HCT116 (cell line): ENCODE measurements at regions not wholly inside any gene's neighbourhood (a gene's known extent, or its start where the extent isn't known, plus 50 kb on each side); places are given as distances from the start of the nearest gene placed in this dataset.

Experiments
- ATAC-seq: fragments of 200-7000 bp; cut with Tn5 transposase; 2 replicates; pipeline ENCODE4 v1.9.1; 2020; ENCODE audit warnings: mild to moderate bottlenecking, moderate library complexity
- BruUV-seq: library from RNA; stranded (reverse); fragments of 400-500 nt; replicated peaks from 2 replicates; lab custom pipeline; 2021; lab: Mats Ljungman, UMichigan
- CTCF ChIA-PET: fragments of 300-600 bp; sonication (Branson Sonifier 250); formaldehyde crosslinking; loops from one replicate; lab custom pipeline; 2021; ENCODE audit warnings: antibody characterized with exemption; lab: Charles Lee
- POLR2A ChIA-PET: fragments of 300-600, 350-600 bp; sonication (Branson Sonifier 250); formaldehyde crosslinking; loops from one replicate; lab custom pipeline; 2021; ENCODE audit warnings: antibody characterized with exemption; lab: Charles Lee
- RAD21 ChIA-PET, 2 experiments: fragments of 300-600 bp; sonication (Branson Sonifier 250); formaldehyde crosslinking; loops; one replicate each; lab custom pipeline; 2023; ENCODE audit warnings: low total read pairs in 2 of 2; ENCODE audit not compliant: uncharacterized antibody in 2 of 2, unreplicated experiment in 2 of 2, low non-redundant PET in 1 of 2; lab: Charles Lee
- DNase-seq: peaks from one replicate; pipeline ENCODE4 v3.0.0-alpha.2; 2010; ENCODE audit warnings: low read depth, low spot score
- H2AFZ ChIP-seq: fragments of 200-600 bp; shearing (Covaris generic), sonication (generic); 2 replicates; pipeline ENCODE4 v1.6.1; 2017; ENCODE audit warnings: low read depth, mixed run types, mixed read lengths, antibody characterized with exemption, low read length; ENCODE audit not compliant: poor library complexity, severe bottlenecking
- H3K27ac ChIP-seq: 2 replicates; pipeline ENCODE4 v1.5.1; 2012; ENCODE audit warnings: low read depth, low read length
- H3K27me3 ChIP-seq: fragments of 200-600 bp; sonication (generic); 2 replicates; pipeline ENCODE4 v1.6.1; 2016; ENCODE audit warnings: mixed run types, low read length, mixed read lengths; ENCODE audit not compliant: insufficient read depth
- H3K36me3 ChIP-seq, 2 experiments: fragments of 200-500 bp in 1 of 2; fragments of 200-600 bp in 1 of 2; sonication (Bioruptor generic) in 1 of 2; sonication (generic) in 1 of 2; 2 replicates each; pipeline versions ENCODE4 v1.5.1 to v1.6.1; 2014 to 2016; ENCODE audit warnings: low read length in 2 of 2, inconsistent platforms in 1 of 2, mixed read lengths in 1 of 2, mixed run types in 1 of 2; ENCODE audit not compliant: insufficient read depth in 2 of 2, control insufficient read depth in 1 of 2
- H3K4me1 ChIP-seq, 2 experiments: fragments of 200-600 bp in 1 of 2; sonication (generic) in 1 of 2; 2 replicates each; pipeline versions ENCODE4 v1.5.1 to v1.6.1; 2012 to 2017; ENCODE audit warnings: low read length in 2 of 2, inconsistent platforms in 1 of 2, mild to moderate bottlenecking in 1 of 2, mixed read lengths in 1 of 2, mixed run types in 1 of 2, moderate library complexity in 1 of 2; ENCODE audit not compliant: insufficient read depth in 2 of 2, control insufficient read depth in 1 of 2
- H3K4me2 ChIP-seq: fragments of 200-600 bp; sonication (generic); 2 replicates; pipeline ENCODE4 v1.6.1; 2017; ENCODE audit warnings: mixed run types, low read length, mixed read lengths
- H3K4me3 ChIP-seq, 2 experiments: fragments of 200-600 bp in 1 of 2; sonication (generic) in 1 of 2; replicated peaks in 1 of 2; 2 replicates each; pipeline ENCODE4 v1.5.1; 2011 to 2016; ENCODE audit warnings: low read length in 2 of 2, control low read depth in 1 of 2, low read depth in 1 of 2, mild to moderate bottlenecking in 1 of 2, mixed read lengths in 1 of 2, mixed run types in 1 of 2
- H3K79me2 ChIP-seq: fragments of 200-600 bp; sonication (generic); 2 replicates; pipeline ENCODE4 v1.6.1; 2017; ENCODE audit warnings: mild to moderate bottlenecking, mixed run types, low read length, moderate library complexity, mixed read lengths; ENCODE audit not compliant: insufficient read depth
- H3K9ac ChIP-seq: fragments of 200-600 bp; sonication (generic); 2 replicates; pipeline ENCODE4 v1.6.1; 2016; ENCODE audit warnings: low read length, mixed read lengths
- H3K9me2 ChIP-seq: fragments of 200-600 bp; sonication (generic), shearing (Covaris generic); 2 replicates; pipeline ENCODE4 v1.6.1; 2017; ENCODE audit warnings: mixed run types, mild to moderate bottlenecking, moderate library complexity; ENCODE audit not compliant: insufficient read depth
- H3K9me3 ChIP-seq, 2 experiments: fragments of 200-500 bp in 1 of 2; fragments of 200-600 bp in 1 of 2; sonication (Bioruptor generic) in 1 of 2; sonication (generic) in 1 of 2; 2 replicates each; pipeline ENCODE4 v1.6.1; 2014 to 2017; ENCODE audit warnings: low read length in 2 of 2, mixed read lengths in 2 of 2, inconsistent platforms in 1 of 2, low read depth in 1 of 2, mild to moderate bottlenecking in 1 of 2, mixed run types in 1 of 2, moderate library complexity in 1 of 2; ENCODE audit not compliant: control insufficient read depth in 1 of 2, insufficient read depth in 1 of 2
- H4K20me1 ChIP-seq: fragments of 200-600 bp; sonication (generic), shearing (Covaris generic); 2 replicates; pipeline ENCODE4 v1.6.1; 2017; ENCODE audit warnings: mixed run types, mild to moderate bottlenecking, moderate library complexity; ENCODE audit not compliant: insufficient read depth
- CBX3 ChIP-seq: IDR thresholded peaks from 2 replicates; pipeline ENCODE4 v1.6.1; 2012; ENCODE audit warnings: low read depth
- CEBPB ChIP-seq: IDR thresholded peaks from 2 replicates; pipeline ENCODE4 v1.6.1; 2012; ENCODE audit warnings: low read depth
- EGR1 ChIP-seq: IDR thresholded peaks from 2 replicates; pipeline ENCODE4 v1.6.1; 2012; ENCODE audit warnings: low read depth
- ELF1 ChIP-seq: IDR thresholded peaks from 2 replicates; pipeline ENCODE4 v1.6.1; 2012; ENCODE audit warnings: low read depth, borderline replicate concordance
- EZH2 ChIP-seq: fragments of 200-600 bp; sonication (generic); IDR thresholded peaks from 2 replicates; pipeline ENCODE4 v1.6.1; 2017; ENCODE audit warnings: antibody characterized with exemption, mixed run types
- EZH2phosphoT487 ChIP-seq: fragments of 200-600 bp; IDR thresholded peaks from 2 replicates; pipeline ENCODE4 v1.6.1; 2018; ENCODE audit warnings: antibody characterized with exemption, borderline replicate concordance
- FOSL1 ChIP-seq: IDR thresholded peaks from 2 replicates; pipeline ENCODE4 v1.6.1; 2012; ENCODE audit warnings: low read depth
- JUND ChIP-seq: IDR thresholded peaks from 2 replicates; pipeline ENCODE4 v1.6.1; 2012
- POLR2A ChIP-seq: IDR thresholded peaks from 2 replicates; pipeline ENCODE4 v1.7.0; 2011; ENCODE audit warnings: borderline replicate concordance; ENCODE audit not compliant: insufficient read depth, insufficient read length; ENCODE audit errors: extremely low read depth
- POLR2AphosphoS5 ChIP-seq: IDR thresholded peaks from 2 replicates; pipeline ENCODE4 v1.6.1; 2011; ENCODE audit warnings: mild to moderate bottlenecking, low read depth, low read length, moderate library complexity
- RAD21 ChIP-seq: IDR thresholded peaks from 2 replicates; pipeline ENCODE4 v1.6.1; 2012; ENCODE audit warnings: low read depth, mild to moderate bottlenecking
- SIN3A ChIP-seq: IDR thresholded peaks from 2 replicates; pipeline ENCODE4 v1.6.1; 2012; ENCODE audit warnings: low read depth
- SP1 ChIP-seq: IDR thresholded peaks from 2 replicates; pipeline ENCODE4 v1.6.1; 2012; ENCODE audit warnings: low read depth
- TCF7L2 ChIP-seq: IDR thresholded peaks from 2 replicates; pipeline ENCODE4 v1.7.0; 2011; ENCODE audit warnings: borderline replicate concordance, inconsistent platforms; ENCODE audit not compliant: insufficient read depth, insufficient read length; ENCODE audit errors: extremely low read depth
- ZNF274 ChIP-seq: fragments of 200-500 bp; sonication (Bioruptor generic); IDR thresholded peaks from 2 replicates; pipeline ENCODE4 v1.6.1; 2014; ENCODE audit warnings: mild to moderate bottlenecking, low read depth, low read length, inconsistent platforms
- intact Hi-C: fragments of 100-400 bp; cut with micrococcal nuclease; formaldehyde crosslinking; loops from 2 replicates; pipeline ENCODE4 v1.10.0; 2022
- TF ChIP-seq, protein P1 (sequence below): IDR thresholded peaks from 2 replicates; pipeline ENCODE4 v1.6.1; 2012
- TF ChIP-seq, protein P2 (sequence below): IDR thresholded peaks from 2 replicates; pipeline ENCODE4 v1.6.1; 2012
- TF ChIP-seq, protein P3 (sequence below): IDR thresholded peaks from 2 replicates; pipeline ENCODE4 v1.6.1; 2012; ENCODE audit warnings: low read depth
- TF ChIP-seq, protein P4 (sequence below): IDR thresholded peaks from 2 replicates; pipeline ENCODE4 v1.6.1; 2011; ENCODE audit warnings: mild to moderate bottlenecking, low read length, moderate library complexity; ENCODE audit not compliant: insufficient replicate concordance; ENCODE audit errors: extremely low read depth

DNA sequence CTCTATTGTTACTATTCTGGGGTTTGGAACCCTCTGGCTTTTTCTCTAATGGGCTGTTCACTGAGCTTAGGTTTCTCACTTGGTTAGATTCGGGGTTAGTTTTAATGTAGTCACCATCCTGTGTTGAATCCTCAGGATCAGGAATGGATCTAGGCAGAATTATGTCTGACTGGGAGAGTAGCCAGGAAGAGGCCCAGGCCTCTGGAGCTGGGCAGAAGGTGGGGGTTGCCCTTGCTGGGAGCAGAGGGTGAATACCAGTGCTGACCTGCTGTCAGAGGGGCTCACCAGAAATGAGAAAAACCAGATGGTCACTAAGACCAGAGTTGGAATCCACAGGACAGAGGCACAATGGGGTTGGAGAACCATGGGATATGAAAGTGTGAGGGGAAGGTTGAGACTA, 126.6 kb upstream of the SLC4A4 start:
- intact Hi-C loops: no loop called here
- no peak for DNase-seq
- Histone ChIP-seq H3K36me3 (no peaks in the 10 kb centered on the region), H3K4me3 (no peak overlapping the region), H3K9me2 (no peaks in the 10 kb centered on the region), H3K27ac (no peak overlapping the region), H2AFZ (no peak overlapping the region), H3K4me2 (no peak overlapping the region), H3K9ac (no peak overlapping the region), H4K20me1 (no peaks in the 10 kb centered on the region), H3K27me3 (0 out of 2 replicates have a peak, but pooled peaks cover 4% of the 10 kb centered on the region), H3K79me2 (no peaks in the 10 kb centered on the region), H3K4me1 (no peaks in the 10 kb centered on the region), H3K9me3 (no peaks in the 10 kb centered on the region)
- BruUV-seq: no TSS peak
- ChIA-PET CTCF (no interaction called here), POLR2A (no interaction called here), RAD21 (no interaction called here)
- TF ChIP-seq EZH2phosphoT487 (no peak), CEBPB (no peak), TCF7L2 (no peak), POLR2A (no peak), CBX3 (no peak), EGR1 (no peak), ELF1 (no peak), SIN3A (no peak), POLR2AphosphoS5 (no peak), EZH2 (no peak), RAD21 (no peak), ZNF274 (no peak), JUND (no peak), SP1 (no peak), FOSL1 (no peak)
- TF ChIP-seq, protein P1, sequence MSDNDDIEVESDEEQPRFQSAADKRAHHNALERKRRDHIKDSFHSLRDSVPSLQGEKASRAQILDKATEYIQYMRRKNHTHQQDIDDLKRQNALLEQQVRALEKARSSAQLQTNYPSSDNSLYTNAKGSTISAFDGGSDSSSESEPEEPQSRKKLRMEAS: no peak
- TF ChIP-seq, protein P2, sequence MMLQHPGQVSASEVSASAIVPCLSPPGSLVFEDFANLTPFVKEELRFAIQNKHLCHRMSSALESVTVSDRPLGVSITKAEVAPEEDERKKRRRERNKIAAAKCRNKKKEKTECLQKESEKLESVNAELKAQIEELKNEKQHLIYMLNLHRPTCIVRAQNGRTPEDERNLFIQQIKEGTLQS: no peak
- TF ChIP-seq, protein P3, sequence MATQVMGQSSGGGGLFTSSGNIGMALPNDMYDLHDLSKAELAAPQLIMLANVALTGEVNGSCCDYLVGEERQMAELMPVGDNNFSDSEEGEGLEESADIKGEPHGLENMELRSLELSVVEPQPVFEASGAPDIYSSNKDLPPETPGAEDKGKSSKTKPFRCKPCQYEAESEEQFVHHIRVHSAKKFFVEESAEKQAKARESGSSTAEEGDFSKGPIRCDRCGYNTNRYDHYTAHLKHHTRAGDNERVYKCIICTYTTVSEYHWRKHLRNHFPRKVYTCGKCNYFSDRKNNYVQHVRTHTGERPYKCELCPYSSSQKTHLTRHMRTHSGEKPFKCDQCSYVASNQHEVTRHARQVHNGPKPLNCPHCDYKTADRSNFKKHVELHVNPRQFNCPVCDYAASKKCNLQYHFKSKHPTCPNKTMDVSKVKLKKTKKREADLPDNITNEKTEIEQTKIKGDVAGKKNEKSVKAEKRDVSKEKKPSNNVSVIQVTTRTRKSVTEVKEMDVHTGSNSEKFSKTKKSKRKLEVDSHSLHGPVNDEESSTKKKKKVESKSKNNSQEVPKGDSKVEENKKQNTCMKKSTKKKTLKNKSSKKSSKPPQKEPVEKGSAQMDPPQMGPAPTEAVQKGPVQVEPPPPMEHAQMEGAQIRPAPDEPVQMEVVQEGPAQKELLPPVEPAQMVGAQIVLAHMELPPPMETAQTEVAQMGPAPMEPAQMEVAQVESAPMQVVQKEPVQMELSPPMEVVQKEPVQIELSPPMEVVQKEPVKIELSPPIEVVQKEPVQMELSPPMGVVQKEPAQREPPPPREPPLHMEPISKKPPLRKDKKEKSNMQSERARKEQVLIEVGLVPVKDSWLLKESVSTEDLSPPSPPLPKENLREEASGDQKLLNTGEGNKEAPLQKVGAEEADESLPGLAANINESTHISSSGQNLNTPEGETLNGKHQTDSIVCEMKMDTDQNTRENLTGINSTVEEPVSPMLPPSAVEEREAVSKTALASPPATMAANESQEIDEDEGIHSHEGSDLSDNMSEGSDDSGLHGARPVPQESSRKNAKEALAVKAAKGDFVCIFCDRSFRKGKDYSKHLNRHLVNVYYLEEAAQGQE: no peak
- TF ChIP-seq, protein P4, sequence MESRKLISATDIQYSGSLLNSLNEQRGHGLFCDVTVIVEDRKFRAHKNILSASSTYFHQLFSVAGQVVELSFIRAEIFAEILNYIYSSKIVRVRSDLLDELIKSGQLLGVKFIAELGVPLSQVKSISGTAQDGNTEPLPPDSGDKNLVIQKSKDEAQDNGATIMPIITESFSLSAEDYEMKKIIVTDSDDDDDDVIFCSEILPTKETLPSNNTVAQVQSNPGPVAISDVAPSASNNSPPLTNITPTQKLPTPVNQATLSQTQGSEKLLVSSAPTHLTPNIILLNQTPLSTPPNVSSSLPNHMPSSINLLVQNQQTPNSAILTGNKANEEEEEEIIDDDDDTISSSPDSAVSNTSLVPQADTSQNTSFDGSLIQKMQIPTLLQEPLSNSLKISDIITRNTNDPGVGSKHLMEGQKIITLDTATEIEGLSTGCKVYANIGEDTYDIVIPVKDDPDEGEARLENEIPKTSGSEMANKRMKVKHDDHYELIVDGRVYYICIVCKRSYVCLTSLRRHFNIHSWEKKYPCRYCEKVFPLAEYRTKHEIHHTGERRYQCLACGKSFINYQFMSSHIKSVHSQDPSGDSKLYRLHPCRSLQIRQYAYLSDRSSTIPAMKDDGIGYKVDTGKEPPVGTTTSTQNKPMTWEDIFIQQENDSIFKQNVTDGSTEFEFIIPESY: no peak
- ATAC-seq: no peak
